ENCODE measurements at regions not wholly inside any gene's neighbourhood (a gene's known extent, or its start where the extent isn't known, plus 50 kb on each side); places are given as distances from the start of the nearest gene placed in this dataset.

- Mint-ChIP-seq H3K27ac (no peak overlapping the region), H3K36me3 (no peaks in the 10 kb centered on the region), H3K27me3 (ENCODE audit: low read depth) (no peaks in the 10 kb centered on the region), H3K4me3 (no peak overlapping the region), H3K9me3 (peaks cover 8% of the 10 kb centered on the region; the same call in 1 of the 2 replicates), H3K4me1 (peaks cover 28% of the 10 kb centered on the region)
- ChIA-PET CTCF (interaction anchor here (1.2 to 2.2 kb wide), 3 partner anchors 100 to 440 kb away, joined by 3 to 9 read pairs (median 3); no protein-coding TSS in a partner anchor), POLR2A (no interaction called here)
- TF ChIP-seq E2F4 (CRISPR knock-in tag; IDR thresholded peaks at IDR 0.05; ENCODE audit: borderline replicate concordance, low read depth) = no peak
- no peak for TF ChIP-seq ZNF671 (CRISPR knock-in tag; IDR thresholded peaks at IDR 0.05)
- TF ChIP-seq ZNF532 (CRISPR knock-in tag; IDR thresholded peaks at IDR 0.05; ENCODE audit: borderline replicate concordance) = no peak
- no peak for TF ChIP-seq ZBTB21 (CRISPR knock-in tag; IDR thresholded peaks at IDR 0.05; ENCODE audit: borderline replicate concordance)
- no peak for TF ChIP-seq ZNF416 (CRISPR knock-in tag; IDR thresholded peaks at IDR 0.05)
- TF ChIP-seq E2F5 (CRISPR knock-in tag; IDR thresholded peaks at IDR 0.05) = no peak
- no peak for TF ChIP-seq TEAD4 (CRISPR knock-in tag; IDR thresholded peaks at IDR 0.05)
- no peak for TF ChIP-seq ZNF121 (CRISPR knock-in tag; IDR thresholded peaks at IDR 0.05)
- no peak for TF ChIP-seq FOXP1 (CRISPR knock-in tag; IDR thresholded peaks at IDR 0.05; ENCODE audit: borderline replicate concordance)
- TF ChIP-seq TEAD1 (CRISPR knock-in tag; IDR thresholded peaks at IDR 0.05) = no peak
- TF ChIP-seq ATF2 (CRISPR knock-in tag; IDR thresholded peaks at IDR 0.05; ENCODE audit: borderline replicate concordance, low read depth) = no peak
- TF ChIP-seq PRDM15 (CRISPR knock-in tag; IDR thresholded peaks at IDR 0.05) = no peak
- no peak for TF ChIP-seq ERG (CRISPR knock-in tag; IDR thresholded peaks at IDR 0.05)
- no peak for TF ChIP-seq NFATC4 (CRISPR knock-in tag; IDR thresholded peaks at IDR 0.05)
- no peak for TF ChIP-seq ZBTB43 (CRISPR knock-in tag; IDR thresholded peaks at IDR 0.05)
- no peak for TF ChIP-seq GTF2I (CRISPR knock-in tag; conservative IDR thresholded peaks at IDR 0.05)
- no peak for TF ChIP-seq ZNF219 (CRISPR knock-in tag; IDR thresholded peaks at IDR 0.05; ENCODE audit: borderline replicate concordance)
- TF ChIP-seq USF2 (CRISPR knock-in tag; IDR thresholded peaks at IDR 0.05) = no peak
- no peak for TF ChIP-seq ZMAT4 (CRISPR knock-in tag; IDR thresholded peaks at IDR 0.05)
- TF ChIP-seq FOXJ3 (CRISPR knock-in tag; IDR thresholded peaks at IDR 0.05; ENCODE audit: borderline replicate concordance) = no peak
- ATAC-seq (no peak), DNase-seq (ENCODE audit: low spot score) (no peak)
These were observed 341.2 kb downstream of the AEBP2 start for GRCh38 chr12:19780460-19780859.
